ENCODE measurements at regions not wholly inside any gene's neighbourhood (a gene's known extent, or its start where the extent isn't known, plus 50 kb on each side); places are given as distances from the start of the nearest gene placed in this dataset.

GRCh38 chr17:34769049-34769448, 189.7 kb downstream of the TMEM132E start:
- no peaks in the 10 kb centered on the region for H3K27me3 ChIP-seq (ENCODE audit: insufficient read depth, low read length)
- H3K36me3 ChIP-seq (ENCODE audit: control insufficient read depth in 1 of 2, insufficient read depth in 2 of 2, low read length in 2 of 2): no peaks in the 10 kb centered on the region
- H2BK12ac ChIP-seq (ENCODE audit: low read length): no peak overlapping the region
- H3K79me1 ChIP-seq (ENCODE audit: low read length): no peaks in the 10 kb centered on the region
- H4K91ac ChIP-seq (ENCODE audit: low read depth, low read length): no peak overlapping the region
- no peak overlapping the region for H3K23ac ChIP-seq (ENCODE audit: low read length)
- H3K4ac ChIP-seq (ENCODE audit: low read depth, low read length): no peak overlapping the region
- H3K18ac ChIP-seq (ENCODE audit: low read length): no peak overlapping the region
- H3K4me2 ChIP-seq (ENCODE audit: low read length): no peak overlapping the region
- H2BK120ac ChIP-seq (ENCODE audit: insufficient read depth, low read length, poor library complexity): no peak overlapping the region
- no peaks in the 10 kb centered on the region for H3K4me1 ChIP-seq (ENCODE audit: control insufficient read depth in 1 of 2, insufficient read depth in 2 of 2, low read length in 2 of 2)
- no peak overlapping the region for H3K14ac ChIP-seq (ENCODE audit: low read length)
- no peak overlapping the region for H2BK5ac ChIP-seq (ENCODE audit: low read depth, low read length, poor library complexity)
- H4K8ac ChIP-seq (ENCODE audit: low read depth, low read length): no peak overlapping the region
- no peak overlapping the region for H4K12ac ChIP-seq (ENCODE audit: low read depth, low read length)
- H2AK5ac ChIP-seq (ENCODE audit: low read length): no peak overlapping the region
- H3K9me3 ChIP-seq (ENCODE audit: insufficient read depth, low read depth, low read length): no peaks in the 10 kb centered on the region
- no CpG with 5 or more reads among the region's 2 CpGs for WGBS (ENCODE audit: extremely low coverage, insufficient coverage, insufficient read length)
- H3K79me2 ChIP-seq (ENCODE audit: control insufficient read depth, insufficient read depth, low read length, poor library complexity): no peaks in the 10 kb centered on the region
- no peak overlapping the region for H3K27ac ChIP-seq (ENCODE audit: low read depth, low read length)
- DNase-seq: no peak
- no peak overlapping the region for H2AFZ ChIP-seq (ENCODE audit: insufficient read depth, low read length, poor library complexity)
- no peak overlapping the region for H3K4me3 ChIP-seq (ENCODE audit: low read depth, low read length)
- no peak overlapping the region for H3K9ac ChIP-seq (ENCODE audit: low read length)

- no peaks in the 10 kb centered on the region for H3K79me1 ChIP-seq (ENCODE audit: low read length)
- no peak overlapping the region for H3K23ac ChIP-seq (ENCODE audit: low read length)
- no peak overlapping the region for H2BK5ac ChIP-seq (ENCODE audit: low read depth, low read length, poor library complexity)
- no peaks in the 10 kb centered on the region for H3K27me3 ChIP-seq (ENCODE audit: insufficient read depth, low read length)
- H3K27ac ChIP-seq (ENCODE audit: low read depth, low read length): no peak overlapping the region
- no peaks in the 10 kb centered on the region for H3K79me2 ChIP-seq (ENCODE audit: control insufficient read depth, insufficient read depth, low read length, poor library complexity)
- no peak overlapping the region for H3K4me3 ChIP-seq (ENCODE audit: low read depth, low read length)
- no peak overlapping the region for H3K9ac ChIP-seq (ENCODE audit: low read length)
- H2BK12ac ChIP-seq (ENCODE audit: low read length): no peak overlapping the region
- no peaks in the 10 kb centered on the region for H3K36me3 ChIP-seq (ENCODE audit: control insufficient read depth in 1 of 2, insufficient read depth in 2 of 2, low read length in 2 of 2)
- H4K12ac ChIP-seq (ENCODE audit: low read depth, low read length): no peak overlapping the region
- H2BK120ac ChIP-seq (ENCODE audit: insufficient read depth, low read length, poor library complexity): no peak overlapping the region
- H3K4me2 ChIP-seq (ENCODE audit: low read length): no peak overlapping the region
- no peak overlapping the region for H2AFZ ChIP-seq (ENCODE audit: insufficient read depth, low read length, poor library complexity)
- H3K14ac ChIP-seq (ENCODE audit: low read length): no peak overlapping the region
- H4K8ac ChIP-seq (ENCODE audit: low read depth, low read length): no peak overlapping the region
- DNase-seq: no peak
- no CpG with 5 or more reads among the region's 5 CpGs for WGBS (ENCODE audit: extremely low coverage, insufficient coverage, insufficient read length)
- H2AK5ac ChIP-seq (ENCODE audit: low read length): no peak overlapping the region
- no peak overlapping the region for H4K91ac ChIP-seq (ENCODE audit: low read depth, low read length)
- no peaks in the 10 kb centered on the region for H3K4me1 ChIP-seq (ENCODE audit: control insufficient read depth in 1 of 2, insufficient read depth in 2 of 2, low read length in 2 of 2)
- no peak overlapping the region for H3K18ac ChIP-seq (ENCODE audit: low read length)
- no peaks in the 10 kb centered on the region for H3K9me3 ChIP-seq (ENCODE audit: insufficient read depth, low read depth, low read length)
- no peak overlapping the region for H3K4ac ChIP-seq (ENCODE audit: low read depth, low read length)
Measured at GRCh38 chr17:34765291-34765690, 185.9 kb downstream of the TMEM132E start.

GRCh38 chr17:34764716-34765115, 185.3 kb downstream of the TMEM132E start:
- Histone ChIP-seq H2AK5ac (ENCODE audit: low read length) (no peak overlapping the region), H3K27ac (ENCODE audit: low read depth, low read length) (no peak overlapping the region), H3K79me1 (ENCODE audit: low read length) (no peaks in the 10 kb centered on the region), H3K27me3 (ENCODE audit: insufficient read depth, low read length) (no peaks in the 10 kb centered on the region), H3K36me3 (ENCODE audit: control insufficient read depth in 1 of 2, insufficient read depth in 2 of 2, low read length in 2 of 2) (no peaks in the 10 kb centered on the region), H2BK120ac (ENCODE audit: insufficient read depth, low read length, poor library complexity) (no peak overlapping the region), H3K18ac (ENCODE audit: low read length) (no peak overlapping the region), H2AFZ (ENCODE audit: insufficient read depth, low read length, poor library complexity) (no peak overlapping the region), H4K12ac (ENCODE audit: low read depth, low read length) (no peak overlapping the region), H2BK12ac (ENCODE audit: low read length) (no peak overlapping the region), H3K14ac (ENCODE audit: low read length) (no peak overlapping the region), H3K79me2 (ENCODE audit: control insufficient read depth, insufficient read depth, low read length, poor library complexity) (no peaks in the 10 kb centered on the region), H4K8ac (ENCODE audit: low read depth, low read length) (no peak overlapping the region), H3K9ac (ENCODE audit: low read length) (no peak overlapping the region), H2BK5ac (ENCODE audit: low read depth, low read length, poor library complexity) (no peak overlapping the region), H3K4me1 (ENCODE audit: control insufficient read depth in 1 of 2, insufficient read depth in 2 of 2, low read length in 2 of 2) (no peaks in the 10 kb centered on the region), H4K91ac (ENCODE audit: low read depth, low read length) (no peak overlapping the region), H3K4me3 (ENCODE audit: low read depth, low read length) (no peak overlapping the region), H3K9me3 (ENCODE audit: insufficient read depth, low read depth, low read length) (no peaks in the 10 kb centered on the region), H3K4me2 (ENCODE audit: low read length) (no peak overlapping the region), H3K23ac (ENCODE audit: low read length) (no peak overlapping the region), H3K4ac (ENCODE audit: low read depth, low read length) (no peak overlapping the region)
- no CpG with 5 or more reads among the region's 3 CpGs for WGBS (ENCODE audit: extremely low coverage, insufficient coverage, insufficient read length)
- no peak for DNase-seq

- Histone ChIP-seq H4K12ac (ENCODE audit: low read depth, low read length) (no peak overlapping the region), H3K14ac (ENCODE audit: low read length) (no peak overlapping the region), H3K18ac (ENCODE audit: low read length) (no peak overlapping the region), H3K4me1 (ENCODE audit: control insufficient read depth in 1 of 2, insufficient read depth in 2 of 2, low read length in 2 of 2) (no peaks in the 10 kb centered on the region), H3K36me3 (ENCODE audit: control insufficient read depth in 1 of 2, insufficient read depth in 2 of 2, low read length in 2 of 2) (no peaks in the 10 kb centered on the region), H3K79me1 (ENCODE audit: low read length) (no peaks in the 10 kb centered on the region), H3K9me3 (ENCODE audit: insufficient read depth, low read depth, low read length) (no peaks in the 10 kb centered on the region), H3K4me3 (ENCODE audit: low read depth, low read length) (no peak overlapping the region), H2AK5ac (ENCODE audit: low read length) (no peak overlapping the region), H2BK120ac (ENCODE audit: insufficient read depth, low read length, poor library complexity) (no peak overlapping the region), H3K27me3 (ENCODE audit: insufficient read depth, low read length) (no peaks in the 10 kb centered on the region), H2BK5ac (ENCODE audit: low read depth, low read length, poor library complexity) (no peak overlapping the region), H2AFZ (ENCODE audit: insufficient read depth, low read length, poor library complexity) (no peak overlapping the region), H2BK12ac (ENCODE audit: low read length) (no peak overlapping the region), H3K4me2 (ENCODE audit: low read length) (no peak overlapping the region), H3K23ac (ENCODE audit: low read length) (no peak overlapping the region), H3K27ac (ENCODE audit: low read depth, low read length) (no peak overlapping the region), H3K9ac (ENCODE audit: low read length) (no peak overlapping the region), H4K91ac (ENCODE audit: low read depth, low read length) (no peak overlapping the region), H3K79me2 (ENCODE audit: control insufficient read depth, insufficient read depth, low read length, poor library complexity) (no peaks in the 10 kb centered on the region), H3K4ac (ENCODE audit: low read depth, low read length) (no peak overlapping the region), H4K8ac (ENCODE audit: low read depth, low read length) (no peak overlapping the region)
- no peak for DNase-seq
- WGBS (ENCODE audit: extremely low coverage, insufficient coverage, insufficient read length): no CpG with 5 or more reads among the region's 7 CpGs
Measured at GRCh38 chr17:34763728-34764665, 184.6 kb downstream of the TMEM132E start.

Data from trophoblast cell (in vitro differentiated cells and primary cell).